Activated CD8-positive, alpha-beta memory T cell treated with anti-CD3 and anti-CD28 coated beads, Interleukin-2, amount 10 ng/mL, durations not matched to agents 7 days and 5 days (primary cell): ENCODE measurements at regions not wholly inside any gene's neighbourhood (a gene's known extent, or its start where the extent isn't known, plus 50 kb on each side); places are given as distances from the start of the nearest gene placed in this dataset.
"Not testable (repeated sequence)": the region's sequence is repeated elsewhere in the genome, so short reads cannot be mapped to it uniquely, and the experiment has no call there.

ENCODE experiments used
- ATAC-seq: fragments of 150-1000 bp; cut with Tn5 transposase; one replicate; pipeline ENCODE4 v1.10.0; 2021; ENCODE audit warnings: moderate library complexity
- CTCF ChIA-PET: fragments of 350-600 bp; sonication (Branson Sonifier 250); formaldehyde crosslinking; loops from one replicate; lab custom pipeline; 2021; ENCODE audit warnings: antibody characterized with exemption; lab: Charles Lee
- DNase-seq: peaks from one replicate; pipeline ENCODE4 v3.0.0-alpha.2; 2020
- H3K27ac Mint-ChIP-seq: one replicate; pipeline ENCODE4 v1.8.0; 2021; ENCODE audit warnings: mild to moderate bottlenecking, mixed read lengths
- H3K27me3 Mint-ChIP-seq: one replicate; pipeline ENCODE4 v1.8.0; 2021; ENCODE audit warnings: mixed read lengths
- H3K36me3 Mint-ChIP-seq: one replicate; pipeline ENCODE4 v1.8.0; 2021; ENCODE audit warnings: mild to moderate bottlenecking, mixed read lengths
- H3K4me1 Mint-ChIP-seq: one replicate; pipeline ENCODE4 v1.8.0; 2021; ENCODE audit warnings: mixed read lengths
- H3K4me3 Mint-ChIP-seq: one replicate; pipeline ENCODE4 v1.8.0; 2021; ENCODE audit warnings: mild to moderate bottlenecking, moderate library complexity, mixed read lengths
- H3K9me3 Mint-ChIP-seq: one replicate; pipeline ENCODE4 v1.8.0; 2022; ENCODE audit warnings: low read depth, mixed read lengths

DNA sequence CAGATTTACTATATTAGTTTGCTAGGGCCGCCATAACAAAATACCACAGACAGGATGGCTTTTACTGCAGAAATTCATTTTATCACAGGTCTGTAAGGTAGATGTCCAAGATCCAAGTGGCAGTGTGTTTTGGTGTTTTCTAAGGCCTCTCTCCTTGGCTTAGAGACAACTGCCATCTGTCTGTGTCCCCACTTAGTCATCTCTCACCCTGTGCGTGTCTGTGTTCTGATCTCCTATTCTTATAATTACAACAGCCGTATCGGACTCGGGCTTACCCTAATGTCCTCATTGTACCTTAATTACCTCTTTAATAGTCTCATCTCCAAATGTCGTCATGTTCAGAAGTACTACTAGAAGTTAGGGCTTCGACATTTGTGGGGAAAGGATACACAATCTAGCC lies 362.3 kb upstream of the CDH19 start:
- Mint-ChIP-seq H3K36me3 (no peaks in the 10 kb centered on the region), H3K4me1 (no peaks in the 10 kb centered on the region), H3K4me3 (no peak overlapping the region), H3K9me3 (peaks cover 4% of the 10 kb centered on the region), H3K27me3 (no peaks in the 10 kb centered on the region), H3K27ac (no peak overlapping the region)
- ATAC-seq (no peak), DNase-seq (no peak)
- CTCF ChIA-PET: no interaction called here

DNA sequence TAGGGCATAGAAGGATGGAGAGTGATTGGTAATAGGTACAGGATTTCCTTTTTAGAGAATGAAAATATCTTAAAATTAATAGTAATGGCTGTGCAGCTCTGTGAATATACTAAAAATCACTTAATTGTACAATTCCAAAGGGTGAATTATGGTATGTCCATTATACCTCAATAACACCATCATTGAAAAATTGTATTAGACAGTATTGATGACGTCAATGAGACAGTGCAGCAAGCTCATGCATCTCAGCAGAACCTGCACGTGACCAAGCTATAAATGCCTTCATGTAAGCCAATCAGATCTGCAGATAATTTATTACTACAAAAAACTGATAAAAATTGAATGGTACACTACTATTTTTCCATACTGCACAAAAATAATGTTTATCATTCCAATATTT lies 354.4 kb upstream of the CDH19 start:
- no peak overlapping the region for H3K4me3 Mint-ChIP-seq
- H3K27me3 Mint-ChIP-seq: no peaks in the 10 kb centered on the region
- ATAC-seq (no peak), DNase-seq (no peak)
- H3K4me1 Mint-ChIP-seq: no peaks in the 10 kb centered on the region
- no peaks in the 10 kb centered on the region for H3K36me3 Mint-ChIP-seq
- H3K27ac Mint-ChIP-seq: no peak overlapping the region
- no peaks in the 10 kb centered on the region for H3K9me3 Mint-ChIP-seq
- CTCF ChIA-PET: no interaction called here

DNA sequence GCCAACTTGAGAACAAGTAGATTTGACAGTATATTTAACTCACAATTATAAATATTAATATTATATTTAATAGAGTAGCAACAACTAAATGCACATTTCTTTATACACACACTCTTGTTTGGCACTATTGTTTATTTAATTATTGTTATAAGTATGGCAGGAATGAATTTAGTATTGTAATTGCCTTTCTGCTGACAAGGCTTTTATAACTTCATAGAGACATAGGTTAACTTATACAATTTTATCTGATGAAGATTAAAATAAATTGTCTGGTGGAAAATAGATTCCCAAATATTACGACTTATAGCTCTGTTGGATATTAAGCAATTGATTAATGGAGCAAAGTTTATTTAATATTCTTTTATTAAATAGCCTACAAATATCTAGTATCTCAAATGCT lies 347.9 kb upstream of the CDH19 start:
- ATAC-seq: no peak
- Mint-ChIP-seq H3K36me3 (no peaks in the 10 kb centered on the region), H3K4me1 (no peaks in the 10 kb centered on the region), H3K27me3 (no peaks in the 10 kb centered on the region), H3K9me3 (peaks cover 4% of the 10 kb centered on the region), H3K27ac (no peak overlapping the region), H3K4me3 (no peak overlapping the region)
- CTCF ChIA-PET: no interaction called here
- no peak for DNase-seq

DNA sequence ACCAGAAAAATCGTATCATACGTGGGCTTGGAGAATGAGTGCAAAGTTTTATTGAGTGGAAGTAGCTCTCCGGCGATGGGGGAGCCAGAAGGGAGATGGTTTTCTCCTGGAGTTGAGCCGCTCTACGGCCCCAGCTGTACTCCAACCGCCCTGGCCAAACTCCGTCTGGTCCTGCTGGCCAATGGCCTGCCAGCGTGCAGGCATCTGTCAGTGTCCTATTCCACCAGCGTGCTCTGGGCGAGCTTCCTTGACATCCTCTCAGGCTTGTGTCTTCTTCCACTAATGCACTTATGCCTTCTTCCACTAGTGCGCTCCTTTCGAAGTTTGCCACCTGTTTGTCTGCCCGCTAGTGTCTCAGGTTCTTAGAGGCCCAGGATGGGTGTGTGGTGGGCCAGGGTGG lies 345.5 kb upstream of the CDH19 start:
- CTCF ChIA-PET: no interaction called here
- H3K4me1 Mint-ChIP-seq: no peaks in the 10 kb centered on the region
- H3K4me3 Mint-ChIP-seq: no peak overlapping the region
- DNase-seq: no peak
- no peak for ATAC-seq
- H3K36me3 Mint-ChIP-seq: no peaks in the 10 kb centered on the region
- H3K9me3 Mint-ChIP-seq: peaks cover 4% of the 10 kb centered on the region
- no peaks in the 10 kb centered on the region for H3K27me3 Mint-ChIP-seq
- H3K27ac Mint-ChIP-seq: no peak overlapping the region

DNA sequence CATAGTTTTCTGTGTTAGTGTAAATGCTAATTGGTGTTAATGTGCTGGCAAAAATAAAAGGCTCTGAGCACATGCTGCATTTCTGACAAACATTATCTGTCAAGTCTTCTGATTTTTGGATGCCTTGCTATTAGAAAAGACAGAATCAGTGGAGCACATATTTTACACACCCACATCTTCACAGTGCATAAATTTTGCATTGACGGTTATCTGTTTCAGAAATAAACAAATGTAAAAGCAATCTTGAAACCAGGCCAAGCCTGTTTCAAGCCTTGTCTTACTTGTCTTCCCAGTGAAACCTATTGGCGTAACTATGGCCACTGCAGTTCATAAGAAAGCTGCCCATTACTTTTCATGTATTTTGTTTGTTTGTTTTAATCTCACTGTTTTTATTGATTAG lies 333.7 kb upstream of the CDH19 start:
- DNase-seq (no peak), ATAC-seq (no peak)
- Mint-ChIP-seq H3K27me3 (no peaks in the 10 kb centered on the region), H3K9me3 (peaks cover 13% of the 10 kb centered on the region), H3K36me3 (no peaks in the 10 kb centered on the region), H3K4me1 (no peaks in the 10 kb centered on the region), H3K4me3 (no peak overlapping the region), H3K27ac (no peak overlapping the region)
- CTCF ChIA-PET: no interaction called here

DNA sequence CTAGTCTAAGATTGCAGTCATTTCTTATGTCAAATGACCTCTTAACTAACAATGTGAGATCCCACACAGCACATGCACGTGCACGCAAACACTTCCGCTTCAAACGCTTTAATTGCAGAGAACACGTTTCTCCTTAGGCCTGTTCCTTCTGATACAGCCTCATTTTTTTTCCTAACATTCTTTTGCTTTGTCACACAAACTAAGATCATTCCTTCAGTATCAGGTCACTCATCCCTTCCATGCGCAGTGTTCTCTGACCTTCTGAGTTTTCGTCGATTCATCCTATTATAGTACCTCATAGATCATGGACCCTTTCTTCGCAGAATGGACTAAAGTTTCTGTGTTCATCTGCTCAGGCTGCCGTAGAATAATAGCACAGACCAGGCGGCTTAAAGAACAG lies 327.1 kb upstream of the CDH19 start:
- DNase-seq (no peak), ATAC-seq (no peak)
- CTCF ChIA-PET: interaction anchor here (0.6 kb wide), 1 partner anchor 1558 kb away, joined by 3 read pairs; no protein-coding TSS in a partner anchor
- Mint-ChIP-seq H3K9me3 (peaks cover 3% of the 10 kb centered on the region), H3K27ac (no peak overlapping the region), H3K4me1 (no peaks in the 10 kb centered on the region), H3K36me3 (no peaks in the 10 kb centered on the region), H3K27me3 (no peaks in the 10 kb centered on the region), H3K4me3 (no peak overlapping the region)

DNA sequence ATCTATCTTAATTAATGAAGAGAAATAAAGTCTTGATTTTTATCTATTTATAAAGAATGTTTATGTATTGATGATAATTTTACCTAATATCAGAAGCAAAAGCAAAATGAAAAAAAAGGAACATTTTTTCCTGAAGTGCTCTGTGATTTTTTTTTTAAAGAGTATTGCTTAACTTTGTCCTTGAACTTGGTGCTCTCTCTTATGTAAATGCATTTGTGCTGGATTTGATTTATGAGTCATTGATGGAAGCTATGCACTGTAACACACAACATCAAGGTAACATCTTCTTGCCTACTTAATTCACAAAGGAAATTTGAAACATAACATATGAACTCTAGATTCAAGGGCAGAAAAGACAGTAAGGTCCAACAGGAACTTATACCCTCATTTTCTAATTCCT lies 312.9 kb upstream of the CDH19 start:
- no peaks in the 10 kb centered on the region for H3K36me3 Mint-ChIP-seq
- CTCF ChIA-PET: no interaction called here
- H3K27me3 Mint-ChIP-seq: no peaks in the 10 kb centered on the region
- no peak overlapping the region for H3K27ac Mint-ChIP-seq
- no peaks in the 10 kb centered on the region for H3K4me1 Mint-ChIP-seq
- H3K9me3 Mint-ChIP-seq: peaks cover 3% of the 10 kb centered on the region
- H3K4me3 Mint-ChIP-seq: no peak overlapping the region
- DNase-seq: no peak
- no peak for ATAC-seq

DNA sequence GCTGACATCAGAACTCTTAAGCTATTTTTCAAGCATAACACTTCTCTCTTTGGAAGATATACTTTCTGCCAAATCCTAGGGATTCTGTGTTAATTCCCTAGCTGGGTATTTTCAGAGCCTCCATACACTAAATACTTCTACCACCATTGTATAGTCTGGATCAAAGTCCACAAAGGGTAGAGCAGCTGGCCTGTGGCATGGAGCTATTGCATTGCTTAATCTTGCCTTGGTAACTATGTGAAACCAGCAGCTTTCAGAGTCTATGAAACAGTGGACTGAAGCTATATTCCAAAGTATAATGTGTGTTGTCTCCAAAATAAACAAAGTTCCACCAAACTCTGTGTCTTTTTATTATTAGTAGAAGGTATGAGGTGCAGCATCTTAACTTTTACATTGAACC lies 296.9 kb upstream of the CDH19 start:
- DNase-seq (no peak), ATAC-seq (no peak)
- no peak overlapping the region for H3K27ac Mint-ChIP-seq
- no peaks in the 10 kb centered on the region for H3K4me1 Mint-ChIP-seq
- no peak overlapping the region for H3K4me3 Mint-ChIP-seq
- H3K36me3 Mint-ChIP-seq: no peaks in the 10 kb centered on the region
- H3K27me3 Mint-ChIP-seq: no peaks in the 10 kb centered on the region
- CTCF ChIA-PET: no interaction called here
- peaks cover 6% of the 10 kb centered on the region for H3K9me3 Mint-ChIP-seq

DNA sequence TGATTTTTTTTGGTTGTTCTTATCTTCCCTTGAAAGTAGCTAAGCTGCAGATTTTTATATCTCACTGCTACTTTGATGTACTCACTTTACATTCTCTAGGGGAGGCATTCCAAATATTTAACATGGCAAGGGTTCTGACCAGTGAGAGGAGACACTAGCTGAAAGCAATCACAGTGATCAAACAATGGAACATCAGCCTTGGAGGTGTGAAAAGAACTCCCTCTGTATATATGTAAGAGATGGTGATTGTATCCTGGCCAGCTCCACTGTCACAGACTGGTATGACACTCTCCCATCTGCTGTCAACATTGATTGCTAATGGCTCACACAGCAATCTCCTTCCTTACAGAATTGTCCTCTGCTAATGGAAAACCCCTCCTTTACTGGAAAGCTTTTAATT lies 291.7 kb upstream of the CDH19 start:
- Mint-ChIP-seq H3K36me3 (no peaks in the 10 kb centered on the region), H3K4me1 (no peaks in the 10 kb centered on the region), H3K9me3 (peaks cover 6% of the 10 kb centered on the region), H3K27ac (no peak overlapping the region), H3K4me3 (no peak overlapping the region), H3K27me3 (no peaks in the 10 kb centered on the region)
- DNase-seq (no peak), ATAC-seq (no peak)
- CTCF ChIA-PET: no interaction called here

DNA sequence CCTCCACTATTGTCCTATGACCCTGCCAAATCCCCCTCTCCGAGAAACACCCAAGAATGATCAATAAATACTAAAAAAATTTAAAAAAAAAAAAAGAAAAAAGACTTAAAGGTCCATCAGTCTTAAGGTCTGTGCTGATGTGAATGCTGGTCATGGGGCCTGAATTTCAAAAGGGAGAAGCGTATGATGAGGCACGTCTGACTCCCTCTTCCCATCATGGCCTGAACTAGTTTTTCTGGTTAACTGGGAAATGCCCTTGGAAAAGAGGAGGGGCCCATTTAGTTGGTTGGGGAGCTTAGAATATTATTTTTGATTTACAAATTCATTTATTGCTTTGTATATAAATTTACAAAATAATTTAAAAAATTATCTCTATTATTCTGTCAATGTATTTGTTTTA lies 291.0 kb upstream of the CDH19 start:
- no peaks in the 10 kb centered on the region for H3K4me1 Mint-ChIP-seq
- H3K4me3 Mint-ChIP-seq: no peak overlapping the region
- peaks cover 6% of the 10 kb centered on the region for H3K9me3 Mint-ChIP-seq
- no peak for DNase-seq
- CTCF ChIA-PET: no interaction called here
- no peaks in the 10 kb centered on the region for H3K36me3 Mint-ChIP-seq
- H3K27ac Mint-ChIP-seq: no peak overlapping the region
- no peaks in the 10 kb centered on the region for H3K27me3 Mint-ChIP-seq
- no peak for ATAC-seq

DNA sequence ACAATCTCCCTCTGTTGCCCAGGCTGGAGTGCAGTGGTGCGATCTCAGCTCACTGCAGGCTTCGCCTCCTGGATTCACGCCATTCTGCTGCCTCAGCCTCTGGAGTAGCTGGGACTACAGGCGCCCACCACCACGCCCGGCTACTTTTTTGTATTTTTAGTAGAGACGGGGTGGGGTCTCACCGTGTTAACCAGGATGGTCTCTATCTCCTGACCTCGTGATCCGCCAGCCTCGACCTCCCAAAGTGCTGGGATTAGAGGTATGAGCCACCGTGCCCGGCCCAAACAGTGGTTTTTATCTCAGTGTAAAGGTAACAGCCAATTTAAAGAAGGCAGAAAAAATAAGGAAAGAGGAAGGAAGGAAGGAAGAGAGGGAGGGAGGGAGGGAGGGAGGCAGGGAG lies 288.5 kb upstream of the CDH19 start:
- H3K9me3 Mint-ChIP-seq, ATAC-seq, H3K36me3 Mint-ChIP-seq, CTCF ChIA-PET, H3K4me1 Mint-ChIP-seq, H3K4me3 Mint-ChIP-seq, H3K27ac Mint-ChIP-seq, H3K27me3 Mint-ChIP-seq, DNase-seq: not testable (repeated sequence)

DNA sequence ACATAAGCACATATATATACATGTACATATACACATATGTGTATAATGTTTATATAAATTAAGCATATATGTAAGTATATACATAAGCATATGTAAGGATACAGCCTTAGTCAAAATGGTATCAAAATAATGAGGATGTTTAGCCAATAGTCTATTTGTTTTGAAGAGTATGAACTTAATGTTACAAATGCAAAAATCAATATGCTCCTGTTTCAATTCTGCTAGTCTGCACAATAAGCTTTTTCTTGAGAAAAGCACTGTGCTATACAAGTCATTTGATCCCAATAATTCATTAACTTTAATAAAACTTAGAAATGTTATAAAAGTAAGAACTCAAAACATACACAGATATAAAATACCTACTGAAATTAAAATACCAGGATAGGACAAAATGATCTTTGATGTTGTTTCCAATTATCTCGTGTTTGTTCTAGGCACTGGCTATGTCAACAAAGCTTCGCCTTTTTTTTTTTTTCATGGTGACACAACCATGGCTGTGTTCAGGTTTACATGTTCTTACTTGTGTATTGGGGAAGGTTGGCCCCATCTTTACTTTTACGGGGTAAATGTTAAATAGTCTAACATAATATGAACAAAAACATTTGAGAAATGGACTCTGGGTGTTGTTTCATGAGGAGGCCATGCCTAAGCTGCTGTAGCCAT lies 271.1 kb upstream of the CDH19 start:
- H3K4me1 Mint-ChIP-seq: no peaks in the 10 kb centered on the region
- CTCF ChIA-PET: no interaction called here
- ATAC-seq: no peak
- H3K36me3 Mint-ChIP-seq: no peaks in the 10 kb centered on the region
- H3K27me3 Mint-ChIP-seq: no peaks in the 10 kb centered on the region
- DNase-seq: no peak
- H3K27ac Mint-ChIP-seq: no peak overlapping the region
- no peak overlapping the region for H3K4me3 Mint-ChIP-seq
- H3K9me3 Mint-ChIP-seq: no peaks in the 10 kb centered on the region

DNA sequence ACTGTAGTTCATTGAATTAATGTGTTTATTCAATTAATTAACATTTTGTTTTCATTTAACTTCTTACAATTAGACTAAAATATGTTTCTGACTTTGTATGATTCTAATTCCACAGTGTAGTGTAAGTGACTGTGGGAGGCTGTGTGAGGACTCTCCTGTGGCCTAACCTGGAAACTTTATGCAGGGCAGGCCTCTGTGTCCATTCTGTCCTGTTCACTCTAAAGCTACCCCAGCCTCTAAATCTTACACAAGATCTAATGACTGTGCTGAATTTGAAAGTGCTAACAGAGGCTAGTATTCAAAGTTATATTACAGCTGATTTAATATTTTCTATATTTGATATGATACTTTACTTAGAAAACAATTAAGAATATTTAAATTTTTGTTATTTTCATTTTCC lies 270.5 kb upstream of the CDH19 start:
- no peak overlapping the region for H3K4me3 Mint-ChIP-seq
- CTCF ChIA-PET: no interaction called here

DNA sequence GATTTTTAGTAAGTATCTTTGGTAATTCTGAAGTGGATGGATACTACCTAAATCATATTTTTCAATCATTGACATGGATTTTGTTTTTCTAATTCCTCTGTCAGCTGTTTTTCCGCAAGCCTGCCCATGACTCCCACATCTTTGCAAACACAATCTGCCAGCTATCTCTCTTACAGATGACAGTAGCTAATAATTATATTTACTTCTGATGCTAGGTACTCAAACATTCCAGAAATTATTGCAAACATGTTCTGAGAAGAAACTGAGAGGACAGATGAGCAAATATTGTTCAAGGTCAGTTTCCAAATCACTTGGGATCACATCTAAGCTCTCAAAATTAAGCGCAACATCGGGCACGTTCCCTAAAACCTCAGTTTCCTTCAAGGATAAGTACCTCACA lies 270.0 kb upstream of the CDH19 start:
- Mint-ChIP-seq H3K4me1 (no peaks in the 10 kb centered on the region), H3K36me3 (no peaks in the 10 kb centered on the region), H3K4me3 (no peak overlapping the region), H3K9me3 (no peaks in the 10 kb centered on the region), H3K27ac (no peak overlapping the region), H3K27me3 (no peaks in the 10 kb centered on the region)
- no peak for DNase-seq
- ATAC-seq: no peak
- CTCF ChIA-PET: no interaction called here

More for the DNA sequence above, 270.5 kb upstream of the CDH19 start:
- no peak for DNase-seq
- no peaks in the 10 kb centered on the region for H3K9me3 Mint-ChIP-seq
- H3K4me1 Mint-ChIP-seq: no peaks in the 10 kb centered on the region
- no peaks in the 10 kb centered on the region for H3K36me3 Mint-ChIP-seq
- no peak overlapping the region for H3K27ac Mint-ChIP-seq
- H3K27me3 Mint-ChIP-seq: no peaks in the 10 kb centered on the region
- ATAC-seq: no peak

DNA sequence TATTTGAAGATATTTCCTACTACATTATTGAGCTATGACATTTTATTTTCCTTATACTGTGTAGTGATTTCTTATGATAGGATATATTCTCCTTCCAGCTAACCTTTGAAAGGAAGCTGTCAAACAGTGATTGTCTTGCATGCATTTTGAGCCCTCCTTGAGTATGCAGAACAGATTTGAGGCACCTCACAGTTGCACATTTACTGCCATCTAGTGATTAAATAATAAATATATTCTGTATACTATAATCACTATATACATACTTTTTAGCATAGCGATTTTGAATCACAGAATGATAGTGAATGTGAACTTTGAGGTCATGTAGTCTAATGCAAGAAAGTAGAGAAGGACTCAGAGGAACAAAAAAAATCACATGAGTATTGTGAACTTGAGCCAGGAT lies 268.4 kb upstream of the CDH19 start:
- Mint-ChIP-seq H3K4me3 (no peak overlapping the region), H3K27ac (no peak overlapping the region), H3K4me1 (no peaks in the 10 kb centered on the region), H3K36me3 (no peaks in the 10 kb centered on the region), H3K9me3 (no peaks in the 10 kb centered on the region), H3K27me3 (no peaks in the 10 kb centered on the region)
- DNase-seq: no peak
- ATAC-seq: no peak
- CTCF ChIA-PET: no interaction called here
